RWPE1 (cell line): ENCODE measurements at regions not wholly inside any gene's neighbourhood (a gene's known extent, or its start where the extent isn't known, plus 50 kb on each side); places are given as distances from the start of the nearest gene placed in this dataset.
"Not testable (repeated sequence)": the region's sequence is repeated elsewhere in the genome, so short reads cannot be mapped to it uniquely, and the experiment has no call there.

Source experiments
- CTCF ChIA-PET: fragments of 350-600 bp; sonication (Branson Sonifier 250); formaldehyde crosslinking; extraction: SDS; loops from one replicate; lab custom pipeline; 2021; lab: Yijun Ruan, JAX
- POLR2A ChIA-PET: fragments of 400-600 bp; formaldehyde crosslinking; extraction: SDS; loops from one replicate; lab custom pipeline; 2020; ENCODE audit warnings: antibody characterized with exemption; ENCODE audit not compliant: low non-redundant PET; lab: Yijun Ruan, JAX
- DNase-seq: peaks from one replicate; pipeline ENCODE4 v3.0.0; 2012; ENCODE audit warnings: low spot score
- H3K27ac ChIP-seq: fragments of 450-650 bp; 2 replicates; pipeline ENCODE4 v1.5.1; 2017
- CTCF ChIP-seq: fragments of 450-650 bp; conservative IDR thresholded peaks from 2 replicates; pipeline ENCODE4 v1.5.1; 2017; ENCODE audit warnings: low read depth, mild to moderate bottlenecking

- no peak overlapping the region for H3K27ac ChIP-seq
- peak; percentile 69 for TF ChIP-seq CTCF
- ChIA-PET POLR2A (no interaction called here), CTCF (interaction anchor here (0.6 to 0.7 kb wide), 2 partner anchors 176 to 828 kb away, joined by 3 to 5 read pairs; no protein-coding TSS in a partner anchor)
- no peak for DNase-seq
Measured at GRCh38 chr18:44579028-44579702, 101.5 kb upstream of the SETBP1 start.

GRCh38 chr18:44579745-44580144 is 100.9 kb upstream of the SETBP1 start:
- POLR2A ChIA-PET = no interaction called here
- CTCF ChIA-PET = interaction anchor here (0.6 to 0.7 kb wide), 3 partner anchors 176 to 829 kb away, joined by 3 to 5 read pairs (median 3); no protein-coding TSS in a partner anchor
- DNase-seq = no peak
- H3K27ac ChIP-seq = no peak overlapping the region
- no peak for TF ChIP-seq CTCF

- POLR2A ChIA-PET = no interaction called here
- CTCF ChIA-PET = interaction anchor here (0.6 kb wide), 1 partner anchor 633 kb away, joined by 3 read pairs; no protein-coding TSS in a partner anchor
- DNase-seq = no peak
- no peak for TF ChIP-seq CTCF
- H3K27ac ChIP-seq = no peak overlapping the region
Measured at GRCh38 chr18:44580159-44580558, 100.5 kb upstream of the SETBP1 start.

- POLR2A ChIA-PET, H3K27ac ChIP-seq, DNase-seq: not testable (repeated sequence)
- CTCF ChIA-PET = interaction anchor here (0.7 kb wide), 1 partner anchor 98 kb away, joined by 3 read pairs; no protein-coding TSS in a partner anchor
Measured at GRCh38 chr18:44580782-44581181, 99.9 kb upstream of the SETBP1 start.

GRCh38 chr18:44582456-44582855 is 98.2 kb upstream of the SETBP1 start:
- no peak for TF ChIP-seq CTCF
- POLR2A ChIA-PET = no interaction called here
- DNase-seq = no peak

GRCh38 chr18:44584900-44585299 is 95.8 kb upstream of the SETBP1 start:
- TF ChIP-seq CTCF = no peak
- ChIA-PET CTCF (no interaction called here), POLR2A (no interaction called here)
- H3K27ac ChIP-seq = no peak overlapping the region
- DNase-seq = no peak

More at GRCh38 chr18:44582456-44582855, 98.2 kb upstream of the SETBP1 start:
- CTCF ChIA-PET = no interaction called here
- H3K27ac ChIP-seq = no peak overlapping the region
